IMR-90 (cell line): ENCODE measurements at regions not wholly inside any gene's neighbourhood (a gene's known extent, or its start where the extent isn't known, plus 50 kb on each side); places are given as distances from the start of the nearest gene placed in this dataset.

Experiments used
- ATAC-seq: fragments of 200-7000 bp; cut with Tn5 transposase; 2 replicates; pipeline ENCODE4 v1.9.1; 2020; ENCODE audit warnings: low read depth, mild to moderate bottlenecking, moderate library complexity
- BruUV-seq: library from RNA; stranded (reverse); fragments of 400-500 nt; replicated peaks from 2 replicates; lab custom pipeline; 2021; lab: Mats Ljungman, UMichigan
- CTCF ChIA-PET: fragments of 300-600 bp; formaldehyde crosslinking; extraction: SDS; loops from one replicate; lab custom pipeline; 2021; ENCODE audit warnings: antibody characterized with exemption; lab: Yijun Ruan, JAX
- POLR2A ChIA-PET: fragments of 300-600 bp; sonication (Branson Sonifier 250); formaldehyde crosslinking; loops from one replicate; lab custom pipeline; 2022; ENCODE audit warnings: antibody characterized with exemption; ENCODE audit not compliant: unreplicated experiment; lab: Charles Lee
- DNase-seq: peaks from one replicate; pipeline ENCODE4 v3.0.0; 2013
- H2AFZ ChIP-seq: replicated peaks from 2 replicates; pipeline ENCODE3; 2013; ENCODE audit warnings: low read length, mild to moderate bottlenecking; ENCODE audit not compliant: poor library complexity
- H2AK5ac ChIP-seq: 2 replicates; pipeline ENCODE4 v1.6.1; 2013; ENCODE audit warnings: low read depth, low read length, inconsistent platforms
- H2AK9ac ChIP-seq: replicated peaks from 2 replicates; pipeline ENCODE3; 2013; ENCODE audit warnings: mild to moderate bottlenecking, low read depth, low read length, moderate library complexity; ENCODE audit not compliant: poor library complexity
- H2BK120ac ChIP-seq: 2 replicates; pipeline ENCODE4 v1.6.1; 2013; ENCODE audit warnings: low read depth, low read length, inconsistent platforms
- H2BK15ac ChIP-seq: 3 replicates; pipeline ENCODE4 v1.6.1; 2013; ENCODE audit warnings: low read depth, low read length, inconsistent platforms
- H2BK20ac ChIP-seq: 2 replicates; pipeline ENCODE4 v1.6.1; 2013; ENCODE audit warnings: low read depth, mild to moderate bottlenecking, inconsistent platforms, low read length, moderate library complexity
- H2BK5ac ChIP-seq: 2 replicates; pipeline ENCODE4 v1.6.1; 2013; ENCODE audit warnings: mild to moderate bottlenecking, low read depth, low read length, inconsistent platforms; ENCODE audit not compliant: poor library complexity, severe bottlenecking
- H3K14ac ChIP-seq: replicated peaks from 2 replicates; pipeline ENCODE4 v1.6.1; 2013; ENCODE audit warnings: low read depth, low read length, inconsistent platforms
- H3K18ac ChIP-seq: 2 replicates; pipeline ENCODE4 v1.6.1; 2013; ENCODE audit warnings: low read depth, low read length, control low read depth
- H3K23ac ChIP-seq: 2 replicates; pipeline ENCODE4 v1.6.1; 2013; ENCODE audit warnings: low read depth, low read length, inconsistent platforms
- H3K27ac ChIP-seq: 2 replicates; pipeline ENCODE4 v1.5.1; 2013; ENCODE audit warnings: mild to moderate bottlenecking, control low read depth, low read length; ENCODE audit not compliant: insufficient read depth
- H3K27me3 ChIP-seq: 2 replicates; pipeline ENCODE4 v1.6.1; 2013; ENCODE audit warnings: low read length; ENCODE audit not compliant: control insufficient read depth, insufficient read depth
- H3K36me3 ChIP-seq: 2 replicates; pipeline ENCODE4 v1.6.1; 2013; ENCODE audit warnings: low read length, mixed read lengths; ENCODE audit not compliant: control insufficient read depth, insufficient read depth
- H3K4ac ChIP-seq: 2 replicates; pipeline ENCODE4 v1.6.1; 2013; ENCODE audit warnings: low read depth, low read length, inconsistent platforms
- H3K4me1 ChIP-seq: 2 replicates; pipeline ENCODE4 v1.6.1; 2013; ENCODE audit warnings: low read length, mixed read lengths; ENCODE audit not compliant: control insufficient read depth, insufficient read depth
- H3K4me2 ChIP-seq: 2 replicates; pipeline ENCODE4 v1.6.1; 2013; ENCODE audit warnings: low read depth, mild to moderate bottlenecking, control low read depth, low read length, moderate library complexity
- H3K4me3 ChIP-seq: 2 replicates; pipeline ENCODE4 v1.5.1; 2013; ENCODE audit warnings: low read depth, mild to moderate bottlenecking, control low read depth, low read length, moderate library complexity; ENCODE audit not compliant: insufficient read depth
- H3K56ac ChIP-seq: 2 replicates; pipeline ENCODE4 v1.6.1; 2013; ENCODE audit warnings: low read length, inconsistent platforms; ENCODE audit not compliant: insufficient read depth; ENCODE audit errors: extremely low read depth
- H3K79me1 ChIP-seq, 2 experiments: 2 replicates each; pipeline ENCODE4 v1.6.1; 2013; ENCODE audit warnings: low read length in 2 of 2, inconsistent platforms in 1 of 2, low read depth in 1 of 2
- H3K9ac ChIP-seq: 2 replicates; pipeline ENCODE4 v1.6.1; 2013; ENCODE audit warnings: low read depth, low read length, control low read depth
- H3K9me1 ChIP-seq: 2 replicates; pipeline ENCODE4 v1.6.1; 2013; ENCODE audit warnings: low read length, inconsistent platforms; ENCODE audit not compliant: insufficient read depth
- H3K9me3 ChIP-seq: 2 replicates; pipeline ENCODE4 v1.6.1; 2013; ENCODE audit warnings: low read length; ENCODE audit not compliant: control insufficient read depth, insufficient read depth
- H4K20me1 ChIP-seq: 2 replicates; pipeline ENCODE4 v1.6.1; 2013; ENCODE audit warnings: low read length, inconsistent platforms; ENCODE audit not compliant: insufficient read depth
- H4K5ac ChIP-seq: 2 replicates; pipeline ENCODE4 v1.6.1; 2013; ENCODE audit warnings: mild to moderate bottlenecking, low read depth, low read length, control low read depth
- H4K8ac ChIP-seq, 2 experiments: 2 replicates each; pipeline ENCODE4 v1.6.1; 2013; ENCODE audit warnings: low read depth in 2 of 2, low read length in 2 of 2, control low read depth in 1 of 2, inconsistent platforms in 1 of 2
- H4K91ac ChIP-seq: 2 replicates; pipeline ENCODE4 v1.6.1; 2013; ENCODE audit warnings: low read depth, low read length, inconsistent platforms; ENCODE audit not compliant: insufficient read depth
- BHLHE40 ChIP-seq: fragments of 150-350 bp; IDR thresholded peaks from 2 replicates; pipeline ENCODE4 v1.6.1; 2016; ENCODE audit warnings: mild to moderate bottlenecking, low read depth, low read length
- CEBPB ChIP-seq: IDR thresholded peaks from 2 replicates; pipeline ENCODE4 v1.6.1; 2012; ENCODE audit warnings: low read depth, low read length, improper control_type of control experiment
- CHD1 ChIP-seq: IDR thresholded peaks from 2 replicates; pipeline ENCODE4 v1.6.1; 2012; ENCODE audit warnings: low read depth, low read length, improper control_type of control experiment
- FOS ChIP-seq: fragments of 150-350 bp; IDR thresholded peaks from 2 replicates; pipeline ENCODE4 v1.6.1; 2016; ENCODE audit warnings: low read depth, low read length
- MAFK ChIP-seq: IDR thresholded peaks from 2 replicates; pipeline ENCODE4 v1.6.1; 2012; ENCODE audit warnings: low read depth, low read length, improper control_type of control experiment
- MAZ ChIP-seq: IDR thresholded peaks from 2 replicates; pipeline ENCODE4 v1.6.1; 2012; ENCODE audit warnings: low read depth, mild to moderate bottlenecking, low read length, improper control_type of control experiment, moderate library complexity, borderline replicate concordance
- MXI1 ChIP-seq: IDR thresholded peaks from 2 replicates; pipeline ENCODE4 v1.6.1; 2012; ENCODE audit warnings: low read depth, mild to moderate bottlenecking, low read length, moderate library complexity, borderline replicate concordance
- NFE2L2 ChIP-seq: fragments of 150-350 bp; IDR thresholded peaks from 2 replicates; pipeline ENCODE4 v1.6.1; 2016; ENCODE audit warnings: low read depth, mild to moderate bottlenecking, low read length
- POLR2A ChIP-seq: IDR thresholded peaks from 2 replicates; pipeline ENCODE4 v1.6.1; 2012; ENCODE audit warnings: mild to moderate bottlenecking, low read depth, low read length
- RAD21 ChIP-seq: IDR thresholded peaks from 2 replicates; pipeline ENCODE4 v1.6.1; 2012; ENCODE audit warnings: low read length, improper control_type of control experiment
- RCOR1 ChIP-seq: IDR thresholded peaks from 2 replicates; pipeline ENCODE4 v1.6.1; 2012; ENCODE audit warnings: mild to moderate bottlenecking, low read length, improper control_type of control experiment; ENCODE audit not compliant: insufficient replicate concordance
- RFX5 ChIP-seq: IDR thresholded peaks from 2 replicates; pipeline ENCODE4 v1.8.0; 2012; ENCODE audit warnings: low read depth, mild to moderate bottlenecking, low read length, moderate library complexity
- SMC3 ChIP-seq: fragments of 150-350 bp; IDR thresholded peaks from 2 replicates; pipeline ENCODE4 v1.6.1; 2016; ENCODE audit warnings: low read depth, mild to moderate bottlenecking, antibody characterized with exemption, low read length, moderate library complexity
- WGBS, 2 experiments: methylation state at CpG; one replicate each; pipeline versions ENCODE4 v1.1.5 to v1.1.7; 2013; ENCODE audit warnings: missing lambda C conversion rate in 2 of 2; ENCODE audit not compliant: insufficient read length in 1 of 2; ENCODE audit errors: extremely low coverage in 2 of 2; 5-methylcytosine and 5-hydroxymethylcytosine counted together
- dilution Hi-C: fragments of 300-500 bp; cut with HindIII; formaldehyde crosslinking; loops from one replicate; pipeline ENCODE4 v1.14.3; 2018; ENCODE audit warnings: low sequenced_read_pairs; ENCODE audit not compliant: unreplicated experiment
- in situ Hi-C: fragments of 300-500 bp; cut with MboI; formaldehyde crosslinking; loops from 3 replicates; pipeline ENCODE4 v1.14.3; 2019; ENCODE audit warnings: low sequenced_read_pairs, inconsistent platforms, mixed read lengths
- intact Hi-C: fragments of 100-400 bp; cut with micrococcal nuclease; formaldehyde crosslinking; loops from 2 replicates; pipeline ENCODE4 v1.10.0; 2022
- TF ChIP-seq, protein P1 (sequence below): fragments of 150-350 bp; IDR thresholded peaks from 2 replicates; pipeline ENCODE4 v1.6.1; 2016; ENCODE audit warnings: low read depth, mild to moderate bottlenecking, low read length, moderate library complexity, borderline replicate concordance
- TF ChIP-seq, protein P2 (sequence below): conservative IDR thresholded peaks from 2 replicates; pipeline ENCODE4 v1.5.1; 2012; ENCODE audit warnings: mild to moderate bottlenecking, low read depth, low read length, improper control_type of control experiment
- TF ChIP-seq, protein P3 (sequence below): fragments of 150-350 bp; IDR thresholded peaks from 2 replicates; pipeline ENCODE4 v1.6.1; 2017; ENCODE audit warnings: mild to moderate bottlenecking, antibody characterized with exemption, low read length, low read depth

DNA sequence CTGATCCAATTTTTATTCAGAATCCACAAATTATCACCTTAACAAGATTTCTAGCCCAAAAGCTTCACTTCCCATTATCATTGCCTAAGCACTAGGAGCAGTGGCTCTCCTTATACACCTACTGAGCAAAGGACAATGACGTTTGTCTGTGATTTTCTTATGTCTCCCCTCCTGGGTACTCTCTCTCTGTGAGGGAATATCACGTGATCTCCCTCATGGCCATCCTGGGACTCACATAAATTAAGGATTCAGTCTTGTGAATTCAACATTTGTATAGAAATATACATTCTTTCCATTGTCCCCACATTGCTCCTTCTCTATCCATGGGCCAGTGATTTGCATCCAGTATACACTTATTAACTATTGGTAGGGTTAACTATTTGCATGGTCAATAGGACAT lies 476.5 kb downstream of the PLK2 start:
- TF ChIP-seq MAZ, result no peak
- no peak for TF ChIP-seq RAD21
- TF ChIP-seq BHLHE40, result no peak
- no peak for TF ChIP-seq MAFK
- TF ChIP-seq NFE2L2, result no peak
- no peak for TF ChIP-seq FOS
- no peak for TF ChIP-seq RFX5
- TF ChIP-seq, protein P1, sequence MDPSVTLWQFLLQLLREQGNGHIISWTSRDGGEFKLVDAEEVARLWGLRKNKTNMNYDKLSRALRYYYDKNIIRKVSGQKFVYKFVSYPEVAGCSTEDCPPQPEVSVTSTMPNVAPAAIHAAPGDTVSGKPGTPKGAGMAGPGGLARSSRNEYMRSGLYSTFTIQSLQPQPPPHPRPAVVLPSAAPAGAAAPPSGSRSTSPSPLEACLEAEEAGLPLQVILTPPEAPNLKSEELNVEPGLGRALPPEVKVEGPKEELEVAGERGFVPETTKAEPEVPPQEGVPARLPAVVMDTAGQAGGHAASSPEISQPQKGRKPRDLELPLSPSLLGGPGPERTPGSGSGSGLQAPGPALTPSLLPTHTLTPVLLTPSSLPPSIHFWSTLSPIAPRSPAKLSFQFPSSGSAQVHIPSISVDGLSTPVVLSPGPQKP, result no peak
- TF ChIP-seq, protein P2, sequence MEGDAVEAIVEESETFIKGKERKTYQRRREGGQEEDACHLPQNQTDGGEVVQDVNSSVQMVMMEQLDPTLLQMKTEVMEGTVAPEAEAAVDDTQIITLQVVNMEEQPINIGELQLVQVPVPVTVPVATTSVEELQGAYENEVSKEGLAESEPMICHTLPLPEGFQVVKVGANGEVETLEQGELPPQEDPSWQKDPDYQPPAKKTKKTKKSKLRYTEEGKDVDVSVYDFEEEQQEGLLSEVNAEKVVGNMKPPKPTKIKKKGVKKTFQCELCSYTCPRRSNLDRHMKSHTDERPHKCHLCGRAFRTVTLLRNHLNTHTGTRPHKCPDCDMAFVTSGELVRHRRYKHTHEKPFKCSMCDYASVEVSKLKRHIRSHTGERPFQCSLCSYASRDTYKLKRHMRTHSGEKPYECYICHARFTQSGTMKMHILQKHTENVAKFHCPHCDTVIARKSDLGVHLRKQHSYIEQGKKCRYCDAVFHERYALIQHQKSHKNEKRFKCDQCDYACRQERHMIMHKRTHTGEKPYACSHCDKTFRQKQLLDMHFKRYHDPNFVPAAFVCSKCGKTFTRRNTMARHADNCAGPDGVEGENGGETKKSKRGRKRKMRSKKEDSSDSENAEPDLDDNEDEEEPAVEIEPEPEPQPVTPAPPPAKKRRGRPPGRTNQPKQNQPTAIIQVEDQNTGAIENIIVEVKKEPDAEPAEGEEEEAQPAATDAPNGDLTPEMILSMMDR, result no peak
- no peak for TF ChIP-seq CHD1
- TF ChIP-seq CEBPB, result no peak
- no peak for TF ChIP-seq MXI1
- no peak for TF ChIP-seq RCOR1
- TF ChIP-seq POLR2A, result no peak
- TF ChIP-seq, protein P3, sequence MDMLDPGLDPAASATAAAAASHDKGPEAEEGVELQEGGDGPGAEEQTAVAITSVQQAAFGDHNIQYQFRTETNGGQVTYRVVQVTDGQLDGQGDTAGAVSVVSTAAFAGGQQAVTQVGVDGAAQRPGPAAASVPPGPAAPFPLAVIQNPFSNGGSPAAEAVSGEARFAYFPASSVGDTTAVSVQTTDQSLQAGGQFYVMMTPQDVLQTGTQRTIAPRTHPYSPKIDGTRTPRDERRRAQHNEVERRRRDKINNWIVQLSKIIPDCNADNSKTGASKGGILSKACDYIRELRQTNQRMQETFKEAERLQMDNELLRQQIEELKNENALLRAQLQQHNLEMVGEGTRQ, result no peak
- TF ChIP-seq SMC3, result no peak
- dilution Hi-C loops, result no loop called here
- DNase-seq, result no peak
- Histone ChIP-seq H2BK120ac (no peak overlapping the region), H4K5ac (no peak overlapping the region), H3K4ac (no peak overlapping the region), H3K9me3 (no peaks in the 10 kb centered on the region), H2BK5ac (no peak overlapping the region), H3K4me3 (no peak overlapping the region), H3K4me2 (no peak overlapping the region), H4K91ac (no peak overlapping the region), H3K4me1 (no peaks in the 10 kb centered on the region), H3K23ac (no peak overlapping the region), H3K27ac (no peak overlapping the region), H4K20me1 (no peaks in the 10 kb centered on the region), H3K9ac (no peak overlapping the region), H2AK9ac (no peak overlapping the region), H2AK5ac (no peak overlapping the region), H3K27me3 (no peaks in the 10 kb centered on the region), H3K9me1 (no peaks in the 10 kb centered on the region), H3K36me3 (no peaks in the 10 kb centered on the region), H3K18ac (no peak overlapping the region), H3K56ac (no peak overlapping the region), H3K14ac (no peak overlapping the region), H2AFZ (no peak overlapping the region), H2BK15ac (no peak overlapping the region), H4K8ac (no peak overlapping the region), H3K79me1 (no peaks in the 10 kb centered on the region), H2BK20ac (no peak overlapping the region)
- intact Hi-C loops, result no loop called here
- POLR2A ChIA-PET, result no interaction called here
- no TSS peak for BruUV-seq
- ATAC-seq, result no peak
- WGBS, 2 experiments, result 0% methylated on average over 1 of the region's 2 CpGs; no CpG with 5 or more reads in 1 of the 2 experiments
- in situ Hi-C loops, result no loop called here
- CTCF ChIA-PET, result interaction anchor here (1.2 kb wide), 1 partner anchor 96 kb away, joined by 3 read pairs; no protein-coding TSS in a partner anchor
